Endothelial cell (in vitro differentiated cells): ENCODE measurements at regions not wholly inside any gene's neighbourhood (a gene's known extent, or its start where the extent isn't known, plus 50 kb on each side); places are given as distances from the start of the nearest gene placed in this dataset.

Source experiments
- DNase-seq: peaks from one replicate; pipeline ENCODE4 v3.0.0; 2021; ENCODE audit warnings: low spot score
- H3K27ac Mint-ChIP-seq: one replicate; pipeline ENCODE4 v1.8.0; 2021; ENCODE audit warnings: mixed read lengths, inconsistent platforms; ENCODE audit not compliant: unreplicated experiment
- H3K27me3 Mint-ChIP-seq: one replicate; pipeline ENCODE4 v1.8.0; 2021; ENCODE audit warnings: mild to moderate bottlenecking, moderate library complexity, mixed read lengths, inconsistent platforms; ENCODE audit not compliant: unreplicated experiment
- H3K36me3 Mint-ChIP-seq: one replicate; pipeline ENCODE4 v1.8.0; 2021; ENCODE audit warnings: mild to moderate bottlenecking, low read depth, mixed read lengths, inconsistent platforms; ENCODE audit not compliant: unreplicated experiment
- H3K4me1 Mint-ChIP-seq: one replicate; pipeline ENCODE4 v1.8.0; 2021; ENCODE audit warnings: mild to moderate bottlenecking, mixed read lengths, inconsistent platforms; ENCODE audit not compliant: unreplicated experiment
- H3K4me3 Mint-ChIP-seq: one replicate; pipeline ENCODE4 v1.8.0; 2021; ENCODE audit warnings: mild to moderate bottlenecking, mixed read lengths, inconsistent platforms; ENCODE audit not compliant: unreplicated experiment
- H3K9me3 Mint-ChIP-seq: one replicate; pipeline ENCODE4 v1.8.0; 2021; ENCODE audit warnings: mixed read lengths, inconsistent platforms; ENCODE audit not compliant: unreplicated experiment
- CTCF ChIP-seq: fragments of 200-600 bp; sonication (generic); IDR thresholded peaks from one replicate; pipeline ENCODE4 v1.5.0; 2021; ENCODE audit warnings: antibody characterized with exemption; ENCODE audit not compliant: unreplicated experiment

- H3K27ac Mint-ChIP-seq, result no peak overlapping the region
- peaks cover 57% of the 10 kb centered on the region for H3K4me1 Mint-ChIP-seq
- H3K36me3 Mint-ChIP-seq, result peaks cover 8% of the 10 kb centered on the region
- no peaks in the 10 kb centered on the region for H3K9me3 Mint-ChIP-seq
- no peak overlapping the region for H3K4me3 Mint-ChIP-seq
- TF ChIP-seq CTCF, result no peak
- H3K27me3 Mint-ChIP-seq, result peaks cover 3% of the 10 kb centered on the region
- no peak for DNase-seq
These were observed 212.1 kb upstream of the SVIL start for GRCh38 chr10:29846881-29847280.

- Mint-ChIP-seq H3K4me3 (no peak overlapping the region), H3K27me3 (no peaks in the 10 kb centered on the region), H3K4me1 (peaks cover 47% of the 10 kb centered on the region), H3K27ac (no peak overlapping the region), H3K36me3 (peaks cover 8% of the 10 kb centered on the region), H3K9me3 (no peaks in the 10 kb centered on the region)
- no peak for TF ChIP-seq CTCF
- DNase-seq, result no peak
These were observed 210.4 kb upstream of the SVIL start for GRCh38 chr10:29845166-29845565.

GRCh38 chr10:29843143-29843542, 208.4 kb upstream of the SVIL start:
- peak overlapping the region; percentile 86 for H3K27ac Mint-ChIP-seq
- H3K9me3 Mint-ChIP-seq, result no peaks in the 10 kb centered on the region
- no peak for DNase-seq
- H3K4me1 Mint-ChIP-seq, result peaks cover 42% of the 10 kb centered on the region
- H3K36me3 Mint-ChIP-seq, result peaks cover 10% of the 10 kb centered on the region
- no peak overlapping the region for H3K4me3 Mint-ChIP-seq
- no peaks in the 10 kb centered on the region for H3K27me3 Mint-ChIP-seq
- TF ChIP-seq CTCF, result no peak

GRCh38 chr10:29841724-29842649, 207.2 kb upstream of the SVIL start:
- Mint-ChIP-seq H3K27ac (peak overlapping the region; percentile 86), H3K4me3 (no peak overlapping the region), H3K9me3 (no peaks in the 10 kb centered on the region), H3K27me3 (peaks cover 2% of the 10 kb centered on the region), H3K4me1 (peaks cover 37% of the 10 kb centered on the region), H3K36me3 (peaks cover 18% of the 10 kb centered on the region)
- TF ChIP-seq CTCF, result no peak
- peak; percentile 33 for DNase-seq
